Activated CD4-positive, alpha-beta T cell treated with anti-CD3 and anti-CD28 coated beads, Interleukin-2, amount 10 ng/mL, durations not matched to agents 7 days and 5 days (primary cell): ENCODE measurements at regions not wholly inside any gene's neighbourhood (a gene's known extent, or its start where the extent isn't known, plus 50 kb on each side); places are given as distances from the start of the nearest gene placed in this dataset.

Experiments
- CTCF ChIA-PET: fragments of 350-600 bp; sonication (Branson Sonifier 250); formaldehyde crosslinking; loops from one replicate; lab custom pipeline; 2021; ENCODE audit warnings: antibody characterized with exemption; lab: Charles Lee
- POLR2A ChIA-PET: fragments of 350-600 bp; sonication (Branson Sonifier 250); formaldehyde crosslinking; loops from one replicate; lab custom pipeline; 2021; ENCODE audit warnings: antibody characterized with exemption; lab: Charles Lee
- DNase-seq: peaks from one replicate; pipeline ENCODE4 v3.0.0-alpha.2; 2020
- H3K27ac Mint-ChIP-seq: one replicate; pipeline ENCODE4 v1.8.0; 2021; ENCODE audit warnings: mild to moderate bottlenecking, moderate library complexity, mixed read lengths
- H3K27me3 Mint-ChIP-seq: one replicate; pipeline ENCODE4 v1.8.0; 2021; ENCODE audit warnings: mixed read lengths
- H3K36me3 Mint-ChIP-seq: one replicate; pipeline ENCODE4 v1.8.0; 2021; ENCODE audit warnings: low read depth, mixed read lengths
- H3K4me1 Mint-ChIP-seq: one replicate; pipeline ENCODE4 v1.8.0; 2021; ENCODE audit warnings: mixed read lengths
- H3K4me3 Mint-ChIP-seq: one replicate; pipeline ENCODE4 v1.8.0; 2021; ENCODE audit warnings: mild to moderate bottlenecking, moderate library complexity, mixed read lengths
- H3K9me3 Mint-ChIP-seq: one replicate; pipeline ENCODE4 v1.8.0; 2021; ENCODE audit warnings: mixed read lengths

GRCh38 chr16:20259541-20259940 lies 67.8 kb downstream of the GP2 start:
- Mint-ChIP-seq H3K4me1 (no peaks in the 10 kb centered on the region), H3K4me3 (no peak overlapping the region), H3K36me3 (no peaks in the 10 kb centered on the region), H3K9me3 (peaks cover 3% of the 10 kb centered on the region), H3K27me3 (no peaks in the 10 kb centered on the region), H3K27ac (no peak overlapping the region)
- no peak for DNase-seq
- ChIA-PET POLR2A (no interaction called here), CTCF (no interaction called here)

GRCh38 chr16:20257234-20257633 lies 70.1 kb downstream of the GP2 start:
- ChIA-PET POLR2A (no interaction called here), CTCF (interaction anchor here (1.5 kb wide), 1 partner anchor 82 kb away, joined by 3 read pairs; no protein-coding TSS in a partner anchor)
- Mint-ChIP-seq H3K36me3 (no peaks in the 10 kb centered on the region), H3K27ac (no peak overlapping the region), H3K4me1 (no peaks in the 10 kb centered on the region), H3K27me3 (no peaks in the 10 kb centered on the region), H3K4me3 (no peak overlapping the region), H3K9me3 (peaks cover 3% of the 10 kb centered on the region)
- DNase-seq = no peak

- H3K27ac Mint-ChIP-seq = no peak overlapping the region
- ChIA-PET CTCF (no interaction called here), POLR2A (no interaction called here)
- H3K4me1 Mint-ChIP-seq = no peaks in the 10 kb centered on the region
- no peak for DNase-seq
- peaks cover 3% of the 10 kb centered on the region for H3K9me3 Mint-ChIP-seq
- H3K36me3 Mint-ChIP-seq = no peaks in the 10 kb centered on the region
- no peak overlapping the region for H3K4me3 Mint-ChIP-seq
- no peaks in the 10 kb centered on the region for H3K27me3 Mint-ChIP-seq
Measured at GRCh38 chr16:20255002-20255401, 72.3 kb downstream of the GP2 start.

- Mint-ChIP-seq H3K36me3 (no peaks in the 10 kb centered on the region), H3K4me3 (no peak overlapping the region), H3K27ac (no peak overlapping the region), H3K9me3 (no peaks in the 10 kb centered on the region), H3K4me1 (no peaks in the 10 kb centered on the region), H3K27me3 (no peaks in the 10 kb centered on the region)
- ChIA-PET POLR2A (no interaction called here), CTCF (no interaction called here)
- no peak for DNase-seq
Measured at GRCh38 chr16:20253825-20254224, 73.5 kb downstream of the GP2 start.

- no peaks in the 10 kb centered on the region for H3K9me3 Mint-ChIP-seq
- H3K27ac Mint-ChIP-seq = no peak overlapping the region
- H3K27me3 Mint-ChIP-seq = no peaks in the 10 kb centered on the region
- ChIA-PET CTCF (no interaction called here), POLR2A (no interaction called here)
- H3K36me3 Mint-ChIP-seq = no peaks in the 10 kb centered on the region
- no peak for DNase-seq
- no peak overlapping the region for H3K4me3 Mint-ChIP-seq
- H3K4me1 Mint-ChIP-seq = no peaks in the 10 kb centered on the region
Measured at GRCh38 chr16:20249211-20249610, 78.1 kb downstream of the GP2 start.

- H3K27ac Mint-ChIP-seq = no peak overlapping the region
- no peak for DNase-seq
- no peaks in the 10 kb centered on the region for H3K36me3 Mint-ChIP-seq
- no peaks in the 10 kb centered on the region for H3K4me1 Mint-ChIP-seq
- H3K9me3 Mint-ChIP-seq = no peaks in the 10 kb centered on the region
- CTCF ChIA-PET = no interaction called here
- peaks cover 2% of the 10 kb centered on the region for H3K27me3 Mint-ChIP-seq
- POLR2A ChIA-PET = no interaction called here
- no peak overlapping the region for H3K4me3 Mint-ChIP-seq
Measured at GRCh38 chr16:20247076-20247475, 80.2 kb downstream of the GP2 start.

- Mint-ChIP-seq H3K36me3 (no peaks in the 10 kb centered on the region), H3K4me3 (no peak overlapping the region), H3K27me3 (peaks cover 2% of the 10 kb centered on the region), H3K4me1 (no peaks in the 10 kb centered on the region), H3K9me3 (no peaks in the 10 kb centered on the region), H3K27ac (no peak overlapping the region)
- DNase-seq = no peak
- CTCF ChIA-PET = no interaction called here
- POLR2A ChIA-PET = no interaction called here
Measured at GRCh38 chr16:20243731-20244281, 83.5 kb downstream of the GP2 start.

- CTCF ChIA-PET = interaction anchor here (0.7 to 1.2 kb wide), 2 partner anchors 12 to 40 kb away, joined by 3 to 4 read pairs; no protein-coding TSS in a partner anchor
- Mint-ChIP-seq H3K27ac (no peak overlapping the region), H3K27me3 (peaks cover 2% of the 10 kb centered on the region), H3K4me1 (no peaks in the 10 kb centered on the region), H3K36me3 (no peaks in the 10 kb centered on the region), H3K9me3 (no peaks in the 10 kb centered on the region), H3K4me3 (no peak overlapping the region)
- DNase-seq = no peak
- POLR2A ChIA-PET = no interaction called here
Measured at GRCh38 chr16:20242568-20243255, 84.6 kb downstream of the GP2 start.

- no peaks in the 10 kb centered on the region for H3K4me1 Mint-ChIP-seq
- no peak overlapping the region for H3K4me3 Mint-ChIP-seq
- CTCF ChIA-PET = no interaction called here
- DNase-seq = no peak
- POLR2A ChIA-PET = no interaction called here
- H3K36me3 Mint-ChIP-seq = no peaks in the 10 kb centered on the region
- no peaks in the 10 kb centered on the region for H3K9me3 Mint-ChIP-seq
- no peak overlapping the region for H3K27ac Mint-ChIP-seq
- H3K27me3 Mint-ChIP-seq = peaks cover 2% of the 10 kb centered on the region
Measured at GRCh38 chr16:20241321-20241720, 86.0 kb downstream of the GP2 start.

- H3K4me3 Mint-ChIP-seq = no peak overlapping the region
- no peaks in the 10 kb centered on the region for H3K36me3 Mint-ChIP-seq
- no peak overlapping the region for H3K27ac Mint-ChIP-seq
- CTCF ChIA-PET = no interaction called here
- POLR2A ChIA-PET = no interaction called here
- H3K9me3 Mint-ChIP-seq = no peaks in the 10 kb centered on the region
- DNase-seq = no peak
- H3K27me3 Mint-ChIP-seq = no peaks in the 10 kb centered on the region
- no peaks in the 10 kb centered on the region for H3K4me1 Mint-ChIP-seq
Measured at GRCh38 chr16:20236579-20237289, 90.6 kb downstream of the GP2 start.

- Mint-ChIP-seq H3K36me3 (no peaks in the 10 kb centered on the region), H3K27ac (no peak overlapping the region), H3K4me1 (no peaks in the 10 kb centered on the region), H3K27me3 (no peaks in the 10 kb centered on the region), H3K9me3 (no peaks in the 10 kb centered on the region), H3K4me3 (no peak overlapping the region)
- DNase-seq = no peak
- CTCF ChIA-PET = no interaction called here
- POLR2A ChIA-PET = no interaction called here
Measured at GRCh38 chr16:20225228-20225733, 102.0 kb downstream of the GP2 start.

- DNase-seq = no peak
- POLR2A ChIA-PET = no interaction called here
- Mint-ChIP-seq H3K4me1 (no peaks in the 10 kb centered on the region), H3K4me3 (no peak overlapping the region), H3K27me3 (no peaks in the 10 kb centered on the region), H3K27ac (no peak overlapping the region), H3K36me3 (no peaks in the 10 kb centered on the region), H3K9me3 (no peaks in the 10 kb centered on the region)
- CTCF ChIA-PET = no interaction called here
Measured at GRCh38 chr16:20221208-20221607, 106.1 kb downstream of the GP2 start.

GRCh38 chr16:20218093-20218492 lies 109.2 kb downstream of the GP2 start:
- no peak overlapping the region for H3K4me3 Mint-ChIP-seq
- POLR2A ChIA-PET = no interaction called here
- H3K4me1 Mint-ChIP-seq = no peaks in the 10 kb centered on the region
- no peak overlapping the region for H3K27ac Mint-ChIP-seq
- H3K9me3 Mint-ChIP-seq = peaks cover 2% of the 10 kb centered on the region
- no peaks in the 10 kb centered on the region for H3K27me3 Mint-ChIP-seq
- CTCF ChIA-PET = no interaction called here
- H3K36me3 Mint-ChIP-seq = no peaks in the 10 kb centered on the region
- DNase-seq = no peak
